Right ventricle myocardium inferior (tissue), 1 donor: ENCODE measurements at regions not wholly inside any gene's neighbourhood (a gene's known extent, or its start where the extent isn't known, plus 50 kb on each side); places are given as distances from the start of the nearest gene placed in this dataset.
"Not testable (repeated sequence)": the region's sequence is repeated elsewhere in the genome, so short reads cannot be mapped to it uniquely, and the experiment has no call there.

Experiments
- ATAC-seq: fragments of 200-7000 bp; cut with Tn5 transposase; one replicate; pipeline ENCODE4 v1.9.1; 2020; ENCODE audit warnings: mild to moderate bottlenecking, moderate library complexity
- DNase-seq: peaks from one replicate; pipeline ENCODE4 v3.0.0; 2021; ENCODE audit errors: missing footprints
- intact Hi-C: fragments of 100-400 bp; cut with DNase I; formaldehyde crosslinking; loops from one replicate; pipeline ENCODE4 v1.11.0; 2022
- donor health status: DM: no; HTN: yes; CAD: no; lungs with severe emphysema.

DNA sequence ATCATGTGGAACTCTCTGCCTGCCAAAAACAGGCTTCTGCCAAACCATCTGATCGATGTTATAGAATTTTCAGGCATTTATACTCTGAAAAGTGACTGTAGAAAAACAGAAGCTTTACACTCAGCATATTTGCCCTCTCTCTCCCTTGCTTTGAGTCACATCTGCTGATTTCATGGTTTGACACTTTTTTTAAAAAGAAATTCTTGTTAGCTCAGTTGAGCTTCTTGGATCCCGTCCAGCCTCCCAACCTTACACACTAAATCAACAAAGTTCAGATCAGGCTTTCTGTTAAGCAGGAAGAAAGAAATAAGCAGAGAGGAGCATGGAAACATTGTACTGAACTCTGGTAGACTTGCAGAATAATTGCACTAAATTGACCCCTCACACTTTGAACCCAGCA lies 193.6 kb upstream of the SEL1L start:
- intact Hi-C loops: no loop called here
- DNase-seq: no peak
- ATAC-seq: no peak

GRCh38 chr14:81728447-81728846 lies 194.8 kb upstream of the SEL1L start:
- no peak for DNase-seq
- intact Hi-C loops: no loop called here
- no peak for ATAC-seq

DNA sequence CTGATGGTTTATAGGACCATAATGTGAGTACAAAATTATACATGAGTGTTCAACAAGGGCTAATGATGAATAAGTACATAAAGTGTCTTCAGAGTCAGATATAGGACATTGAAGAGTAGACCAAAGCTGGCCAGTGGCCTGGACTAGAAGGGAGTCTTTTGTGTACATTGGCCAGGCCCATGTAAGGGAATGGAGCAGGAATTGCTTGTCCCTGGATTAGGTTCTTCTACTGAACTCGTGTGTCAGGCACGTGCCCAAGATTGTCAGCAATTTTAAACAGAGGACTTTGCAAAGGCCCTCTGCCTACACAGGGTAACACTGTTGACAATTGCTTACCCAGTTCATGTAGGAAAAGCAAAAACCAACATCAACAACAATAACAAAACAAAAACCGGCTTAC lies 196.0 kb upstream of the SEL1L start:
- ATAC-seq (no peak), DNase-seq (no peak)
- intact Hi-C loops: no loop called here

- ATAC-seq (no peak), DNase-seq (no peak)
- intact Hi-C loops: no loop called here
Measured at GRCh38 chr14:81737938-81738337, 204.3 kb upstream of the SEL1L start.

- intact Hi-C loops: no loop called here
- ATAC-seq (no peak), DNase-seq (no peak)
Measured at GRCh38 chr14:81738946-81739659, 205.4 kb upstream of the SEL1L start.

- DNase-seq (no peak), ATAC-seq (no peak)
- intact Hi-C loops: no loop called here
Measured at GRCh38 chr14:81743605-81744004, 210.0 kb upstream of the SEL1L start.

DNA sequence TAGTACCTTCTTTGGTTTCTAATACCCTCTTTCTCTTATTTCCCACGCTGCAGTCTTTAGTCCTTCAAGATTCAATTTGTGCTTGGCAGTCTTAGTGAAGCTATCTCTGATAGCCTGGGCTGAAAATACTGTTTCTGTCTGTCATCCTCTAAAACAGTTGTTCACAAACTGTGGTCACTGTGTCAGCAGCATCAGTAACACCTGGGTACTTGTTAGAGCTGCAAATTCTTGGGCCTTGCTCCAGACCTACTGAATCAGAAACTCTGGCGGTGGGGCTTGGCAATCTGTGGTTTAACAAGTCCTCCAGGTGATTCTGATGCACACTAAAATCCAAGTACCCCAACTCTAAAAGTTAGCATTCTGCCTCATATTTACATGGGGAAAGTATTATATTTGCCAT lies 217.5 kb upstream of the SEL1L start:
- intact Hi-C loops: no loop called here
- peak; percentile 84 for ATAC-seq
- DNase-seq: no peak

DNA sequence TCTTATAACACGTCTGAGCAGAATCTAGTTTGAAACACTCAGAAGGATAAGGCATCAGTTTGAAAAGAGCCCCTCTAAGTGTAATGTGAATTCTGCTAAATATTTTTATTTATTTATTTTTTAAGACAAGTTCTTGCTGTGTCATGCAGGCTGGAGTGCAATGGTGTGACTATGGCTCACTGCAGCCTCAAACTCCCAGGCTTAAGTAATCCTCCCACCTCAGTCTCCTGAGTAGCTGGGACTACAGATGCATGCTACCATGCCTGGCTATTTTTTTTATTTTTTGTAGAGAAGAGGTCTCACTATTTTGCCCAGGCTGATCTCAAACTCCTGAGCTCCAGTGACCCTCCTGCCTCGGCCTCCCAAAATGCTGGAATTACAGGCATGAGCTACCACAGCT lies 225.9 kb upstream of the SEL1L start:
- ATAC-seq (no peak), DNase-seq (no peak)
- intact Hi-C loops: no loop called here

- ATAC-seq (no peak), DNase-seq (no peak)
- intact Hi-C loops: no loop called here
Measured at GRCh38 chr14:81765651-81766275, 232.1 kb upstream of the SEL1L start.

GRCh38 chr14:81766321-81766915 lies 232.8 kb upstream of the SEL1L start:
- DNase-seq: no peak
- intact Hi-C loops: no loop called here
- ATAC-seq: no peak

DNA sequence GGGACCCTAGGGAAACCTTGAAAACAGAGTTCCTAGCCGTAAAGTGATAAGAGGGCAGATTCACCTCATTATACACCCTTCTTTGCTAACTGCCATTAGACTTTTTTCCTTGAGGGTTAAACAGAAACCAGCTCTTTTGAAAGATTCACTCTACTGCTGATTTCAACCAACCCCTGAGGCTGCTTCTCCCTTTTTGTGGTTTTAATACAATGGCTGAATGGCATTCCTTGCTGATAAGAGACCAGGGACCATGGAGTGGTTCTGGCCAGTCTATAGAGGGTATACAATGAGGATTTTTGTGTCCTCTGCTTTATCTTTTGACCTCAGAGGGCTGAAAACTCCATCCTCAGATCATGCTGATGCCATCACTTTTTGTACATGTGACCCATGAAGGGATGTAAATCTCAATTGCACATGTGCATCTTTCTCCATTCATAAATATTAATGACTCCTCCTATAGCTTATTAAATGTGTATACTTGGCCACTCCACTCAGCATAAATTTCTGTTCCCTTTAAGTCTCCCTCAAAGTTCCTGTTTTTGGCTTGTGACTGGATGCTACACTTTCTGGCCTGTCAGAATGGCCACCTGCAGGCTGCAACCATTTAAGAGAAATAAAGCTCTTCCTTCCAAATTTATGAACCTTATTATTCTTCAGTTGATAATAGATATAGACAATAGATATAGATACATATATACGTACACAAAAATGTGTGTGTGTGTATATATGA lies 233.8 kb upstream of the SEL1L start:
- DNase-seq: no peak
- intact Hi-C loops: no loop called here
- ATAC-seq: no peak

DNA sequence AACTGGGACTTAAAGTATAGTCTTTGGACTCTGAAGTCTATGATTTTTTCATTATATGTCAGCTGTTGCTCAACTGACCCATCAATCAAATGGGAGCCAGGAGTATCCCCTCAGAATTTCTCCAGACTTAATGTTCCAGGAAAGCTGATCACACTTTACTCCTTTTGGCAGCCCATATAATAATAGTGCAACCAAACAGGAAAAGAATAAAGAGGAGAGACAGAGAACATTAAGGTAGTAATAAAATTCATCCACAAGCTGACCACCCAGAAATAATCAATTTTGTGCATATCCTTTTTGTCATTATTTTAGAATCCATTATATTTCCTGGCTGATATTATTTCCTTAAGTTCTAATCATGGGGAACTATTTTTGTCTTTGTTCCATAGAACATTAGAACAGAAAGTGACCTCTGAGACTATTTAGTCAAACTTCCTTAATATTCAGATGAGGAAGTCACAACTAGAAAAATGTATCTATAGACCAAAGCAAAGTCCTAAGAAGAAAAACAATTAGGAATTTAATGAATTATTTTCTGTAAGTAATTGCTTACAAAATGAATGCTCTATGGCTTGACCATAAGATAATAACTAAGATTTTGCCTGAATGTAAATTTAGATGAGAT lies 238.1 kb upstream of the SEL1L start:
- DNase-seq (no peak), ATAC-seq (no peak)
- intact Hi-C loops: no loop called here

DNA sequence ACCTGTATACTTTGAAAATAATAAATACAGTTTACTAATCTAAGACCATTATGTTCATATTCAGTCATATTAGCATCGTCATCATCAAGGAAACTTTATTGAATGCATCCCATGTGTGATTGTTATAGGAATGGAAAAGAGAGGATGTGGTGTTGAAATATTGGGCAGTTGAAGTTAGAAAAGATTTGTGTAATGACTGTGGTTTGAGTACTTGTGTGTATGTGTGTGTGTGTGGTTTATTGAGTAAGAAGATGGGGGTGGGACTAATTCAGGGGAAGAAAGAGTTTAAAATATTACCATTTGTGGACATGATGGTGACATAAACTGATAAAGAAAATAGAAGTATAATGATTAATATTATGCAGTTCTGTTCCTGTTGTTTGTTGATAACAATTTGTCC lies 238.7 kb upstream of the SEL1L start:
- ATAC-seq: no peak
- DNase-seq: no peak
- intact Hi-C loops: no loop called here

GRCh38 chr14:81776531-81776930 lies 242.9 kb upstream of the SEL1L start:
- ATAC-seq: no peak
- no peak for DNase-seq
- intact Hi-C loops: no loop called here

DNA sequence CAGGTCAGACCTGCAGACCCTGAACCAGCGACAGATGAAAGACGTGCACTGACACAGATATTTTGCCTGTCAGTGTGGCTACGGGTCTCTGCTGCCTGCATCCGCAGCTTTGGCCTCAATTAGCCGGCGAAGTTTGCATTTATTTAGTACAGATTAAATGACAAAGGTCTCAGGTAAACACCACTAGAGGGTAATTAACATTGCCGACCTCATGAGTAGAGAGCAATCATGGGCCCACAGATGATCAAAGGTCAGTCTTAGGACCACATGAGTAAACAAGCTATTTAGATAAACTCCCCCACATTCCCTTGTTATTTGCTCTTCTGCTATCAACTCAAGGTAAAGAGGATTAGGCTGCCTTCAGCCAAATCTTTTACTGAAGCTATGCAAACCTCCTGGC lies 248.1 kb upstream of the SEL1L start:
- intact Hi-C loops, ATAC-seq: not testable (repeated sequence)

DNA sequence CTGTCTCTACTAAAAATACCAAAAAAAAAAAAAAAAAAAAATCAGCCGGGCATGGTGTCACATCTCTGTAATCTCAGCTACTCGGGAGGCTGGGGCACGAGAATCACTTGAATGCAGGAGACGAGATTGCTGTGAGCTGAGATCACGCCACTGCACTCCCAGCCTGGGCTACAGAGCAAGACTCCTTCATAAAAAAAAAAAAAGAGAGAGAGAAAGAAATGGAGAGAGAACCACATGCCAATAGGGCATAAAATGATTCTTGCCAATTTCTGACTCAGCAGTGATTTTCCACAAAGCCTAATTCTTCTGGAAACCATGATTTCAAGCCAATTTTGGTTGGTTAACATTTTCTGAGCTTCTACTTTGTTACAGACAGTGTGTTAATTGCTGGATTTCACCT lies 250.4 kb upstream of the SEL1L start:
- ATAC-seq (no peak), DNase-seq (no peak)
- intact Hi-C loops: no loop called here

More for the DNA sequence above, 248.1 kb upstream of the SEL1L start:
- DNase-seq: not testable (repeated sequence)

DNA sequence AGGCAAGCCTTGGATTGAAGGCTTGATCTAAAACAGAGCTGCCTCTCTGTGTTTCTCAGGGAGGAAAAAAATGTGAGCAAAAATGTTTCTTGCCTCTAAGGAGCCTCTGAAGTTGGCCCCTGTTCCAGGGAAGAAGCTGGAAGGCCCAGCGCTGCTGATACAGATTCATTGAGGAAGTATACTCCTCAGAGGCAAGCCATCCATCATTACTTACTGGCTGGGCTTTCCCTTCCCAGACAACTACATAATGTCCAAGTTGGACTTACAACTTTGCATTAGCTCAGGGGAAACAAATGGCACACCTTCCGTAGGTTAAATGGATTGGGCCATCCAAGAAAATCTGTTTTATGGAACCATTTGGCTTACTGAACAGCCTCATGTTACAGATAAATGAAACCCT lies 263.7 kb upstream of the SEL1L start:
- intact Hi-C loops: no loop called here
- ATAC-seq (peak; percentile 66), DNase-seq (peak; percentile 53)

DNA sequence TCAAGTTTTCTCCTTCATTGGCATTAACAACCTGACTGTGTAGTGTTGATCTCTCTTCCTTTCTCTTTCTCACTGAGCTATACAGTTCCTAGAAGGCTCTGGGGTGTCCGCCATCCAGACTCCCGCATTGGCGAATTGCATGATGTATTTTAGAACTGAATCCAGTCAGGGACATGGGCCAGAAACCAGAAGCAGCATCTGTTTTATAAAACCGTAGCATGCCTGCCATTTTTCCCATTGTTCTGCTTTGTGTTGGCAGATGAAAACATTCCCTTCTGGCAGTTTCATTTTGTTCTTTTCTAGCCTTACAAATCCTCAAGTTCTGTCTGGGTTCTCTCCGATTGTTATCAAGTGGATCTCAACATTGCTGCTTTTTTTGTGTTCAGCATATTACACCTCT lies 268.3 kb upstream of the SEL1L start:
- intact Hi-C loops: no loop called here
- ATAC-seq (peak; percentile 37), DNase-seq (no peak)

DNA sequence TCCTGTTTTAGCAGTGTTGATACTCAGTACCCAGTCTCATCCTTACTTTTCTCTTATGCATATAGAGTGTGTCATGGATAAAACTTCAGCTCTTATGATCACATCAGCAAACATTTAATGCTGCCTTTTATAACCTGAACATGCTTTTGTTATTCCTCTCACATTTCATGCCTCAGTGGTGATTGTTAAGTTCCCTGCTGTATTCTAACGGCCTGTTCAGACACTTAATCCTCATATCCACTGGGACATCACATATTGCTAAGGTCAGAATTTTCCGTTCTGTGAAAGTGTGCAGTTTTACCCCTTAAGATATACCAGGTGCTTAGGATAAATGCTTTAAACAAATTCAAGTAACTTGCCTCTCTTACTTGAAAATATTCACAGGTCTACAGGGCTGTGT lies 268.7 kb upstream of the SEL1L start:
- intact Hi-C loops: no loop called here
- ATAC-seq (peak; percentile 3), DNase-seq (no peak)
